ENCODE measurements at regions not wholly inside any gene's neighbourhood (a gene's known extent, or its start where the extent isn't known, plus 50 kb on each side); places are given as distances from the start of the nearest gene placed in this dataset.
"Not testable (repeated sequence)": the region's sequence is repeated elsewhere in the genome, so short reads cannot be mapped to it uniquely, and the experiment has no call there.

GRCh38 chr7:153964481-153965112, 87.6 kb upstream of the DPP6 start:
- TF ChIP-seq CTCF (IDR thresholded peaks at IDR 0.05 in 8 of 11, conservative IDR thresholded peaks at IDR 0.05 in 3 of 11); POLR2AphosphoS5 (IDR thresholded peaks at IDR 0.05): not testable (repeated sequence)

Measured in spleen (tissue), 7 donors.